ENCODE measurements at regions not wholly inside any gene's neighbourhood (a gene's known extent, or its start where the extent isn't known, plus 50 kb on each side); places are given as distances from the start of the nearest gene placed in this dataset.

- H3K27ac ChIP-seq (ENCODE audit: insufficient read length, low read depth, low read length) = no peak overlapping the region
- H4K91ac ChIP-seq (ENCODE audit: insufficient read length, low read depth, low read length) = no peak overlapping the region
- Mint-ChIP-seq H3K9me3 (no peaks in the 10 kb centered on the region), H3K4me1 (peaks cover 35 to 41% of the 10 kb centered on the region in 2 experiments), H3K4me3 (no peak overlapping the region), H3K36me3 (ENCODE audit: insufficient read depth in 1 of 3, low read depth in 3 of 3) (no peaks in the 10 kb centered on the region), H3K27me3 (ENCODE audit: low read depth) (no peaks in the 10 kb centered on the region), H3K27ac (no peak overlapping the region)
- H4K5ac ChIP-seq (ENCODE audit: insufficient read length, low read depth, low read length) = no peak overlapping the region
- no peak overlapping the region for H2AK5ac ChIP-seq (ENCODE audit: insufficient read length, low read length)
- H3T11ph ChIP-seq (ENCODE audit: low read length) = no peak overlapping the region
- no peak overlapping the region for H2BK12ac ChIP-seq (ENCODE audit: insufficient read length, low read depth, low read length)
- no peak overlapping the region for H3K18ac ChIP-seq (ENCODE audit: insufficient read length, low read depth, low read length)
- no peak overlapping the region for H3K23ac ChIP-seq (ENCODE audit: insufficient read length, low read depth, low read length)
- no peaks in the 10 kb centered on the region for H3K79me1 ChIP-seq (ENCODE audit: insufficient read depth, low read depth, low read length, poor library complexity, severe bottlenecking)
- H2BK15ac ChIP-seq (ENCODE audit: low read depth, low read length) = no peak overlapping the region
- TF ChIP-seq CTCF (conservative IDR thresholded peaks at IDR 0.05) = no peak
- H4K8ac ChIP-seq (replicated peaks; ENCODE audit: insufficient read length, low read depth, low read length) = no peak overlapping the region
- H3K27me3 ChIP-seq (ENCODE audit: insufficient read depth, low read length) = no peaks in the 10 kb centered on the region
- H2BK20ac ChIP-seq (ENCODE audit: low read depth, low read length, poor library complexity, severe bottlenecking) = no peak overlapping the region
- no peak overlapping the region for H3K4ac ChIP-seq (ENCODE audit: low read depth, low read length)
- H2BK5ac ChIP-seq (ENCODE audit: insufficient read length, low read length) = no peak overlapping the region
- no peak overlapping the region for H2AFZ ChIP-seq (ENCODE audit: low read length)
- no peak for DNase-seq
- H3K9me3 ChIP-seq (ENCODE audit: control insufficient read depth, low read depth, low read length) = no peaks in the 10 kb centered on the region
- peaks cover 2% of the 10 kb centered on the region; the same call in 1 of the 2 replicates for H3K4me1 ChIP-seq (ENCODE audit: insufficient read depth, low read length)
- no peak overlapping the region for H3K56ac ChIP-seq (ENCODE audit: insufficient read length, low read depth, low read length)
- no peaks in the 10 kb centered on the region for H4K20me1 ChIP-seq (ENCODE audit: control insufficient read depth, insufficient read depth, insufficient read length)
- no peak overlapping the region for H3K14ac ChIP-seq (ENCODE audit: insufficient read depth, low read length)
- no peak overlapping the region for H3K9ac ChIP-seq (ENCODE audit: extremely low read depth, insufficient read length, low read length)
- WGBS (ENCODE audit: extremely low coverage, insufficient read length, low lambda C conversion rate) = no CpG with 5 or more reads among the region's 5 CpGs
- H3K79me2 ChIP-seq (ENCODE audit: insufficient read depth, low read length) = no peaks in the 10 kb centered on the region
- no peaks in the 10 kb centered on the region for H3K23me2 ChIP-seq (ENCODE audit: insufficient read length, low read depth, low read length, poor library complexity, severe bottlenecking)
- no peak overlapping the region for H3K4me2 ChIP-seq (ENCODE audit: insufficient read depth, insufficient read length, low read length)
- H2BK120ac ChIP-seq (ENCODE audit: low read depth, low read length, poor library complexity, severe bottlenecking) = no peak overlapping the region
Observed at GRCh38 chr5:27312291-27312893, 274.0 kb upstream of the CDH9 start.

Data from H9 (cell line).